ENCODE measurements at regions not wholly inside any gene's neighbourhood (a gene's known extent, or its start where the extent isn't known, plus 50 kb on each side); places are given as distances from the start of the nearest gene placed in this dataset.
A peak's percentile ranks its signal among the peaks of the same experiment; 100 is the strongest.

- no peak for DNase-seq
- Mint-ChIP-seq H3K27me3 (peaks cover 4 to 17% (median 7%) of the 10 kb centered on the region in 3 donors), H3K36me3 (no peaks in the 10 kb centered on the region), H3K4me3 (no peak overlapping the region), H3K27ac (peak overlapping the region in 1 of 6 donors; percentile 52), H3K4me1 (no peaks in the 10 kb centered on the region), H3K9me3 (peaks cover 0 to 7% (median 0%) of the 10 kb centered on the region in 7 donors)
- ATAC-seq (ENCODE audit: low read depth in 2 of 2), result no peak
Measured at GRCh38 chr4:110788302-110788701, 165.4 kb upstream of the PITX2 start.

DNA sequence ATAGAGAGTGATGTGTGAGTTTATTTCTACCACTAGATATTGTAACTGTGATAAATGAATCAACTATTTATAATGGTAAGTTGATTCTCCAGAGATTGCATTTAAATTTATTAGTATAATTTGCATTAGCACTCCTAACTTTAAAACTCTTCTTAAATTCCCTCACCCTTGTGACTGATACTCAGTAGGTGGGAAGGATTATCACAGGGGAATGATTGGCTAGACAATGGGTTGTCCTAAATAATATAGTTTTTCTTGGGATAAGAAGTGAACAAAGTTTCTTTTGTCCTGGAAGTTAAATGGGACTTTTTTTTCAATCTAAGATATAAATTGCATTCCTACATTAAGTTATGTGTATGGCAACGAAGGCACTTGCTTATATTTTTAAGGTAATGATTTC lies 169.2 kb upstream of the PITX2 start:
- no peak overlapping the region for H3K27ac Mint-ChIP-seq
- no peaks in the 10 kb centered on the region for H3K4me1 Mint-ChIP-seq

DNA sequence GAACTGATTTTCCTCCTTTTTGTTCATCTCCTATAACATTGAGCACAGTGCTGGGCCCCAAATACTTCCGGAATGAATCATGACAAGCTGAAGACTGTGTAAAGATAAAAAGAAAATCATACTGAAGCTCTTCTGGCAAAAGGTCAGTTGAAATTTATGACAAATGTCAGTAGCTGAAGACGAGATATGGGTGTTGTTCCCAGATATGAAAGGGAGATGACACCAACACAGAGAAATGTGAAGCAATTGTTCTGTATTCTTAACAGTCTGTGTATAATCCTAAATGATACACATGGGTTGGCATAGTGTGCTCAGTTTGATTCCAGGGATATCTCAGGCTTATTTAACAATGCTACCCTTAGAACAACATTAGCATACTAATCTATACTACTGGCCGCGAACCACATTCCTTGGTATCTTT lies 170.5 kb upstream of the PITX2 start:
- Mint-ChIP-seq H3K27me3 (peaks cover 4 to 12% (median 10%) of the 10 kb centered on the region in 3 donors), H3K27ac (no peak overlapping the region)
- ATAC-seq (ENCODE audit: low read depth in 2 of 2), result no peak

More for the DNA sequence above, 169.2 kb upstream of the PITX2 start:
- Mint-ChIP-seq H3K9me3 (peaks cover 0 to 5% (median 0%) of the 10 kb centered on the region in 7 donors), H3K27me3 (peaks cover 4 to 10% (median 7%) of the 10 kb centered on the region in 3 donors), H3K36me3 (no peaks in the 10 kb centered on the region), H3K4me3 (no peak overlapping the region)
- DNase-seq (no peak), ATAC-seq (ENCODE audit: low read depth in 2 of 2) (no peak)

DNA sequence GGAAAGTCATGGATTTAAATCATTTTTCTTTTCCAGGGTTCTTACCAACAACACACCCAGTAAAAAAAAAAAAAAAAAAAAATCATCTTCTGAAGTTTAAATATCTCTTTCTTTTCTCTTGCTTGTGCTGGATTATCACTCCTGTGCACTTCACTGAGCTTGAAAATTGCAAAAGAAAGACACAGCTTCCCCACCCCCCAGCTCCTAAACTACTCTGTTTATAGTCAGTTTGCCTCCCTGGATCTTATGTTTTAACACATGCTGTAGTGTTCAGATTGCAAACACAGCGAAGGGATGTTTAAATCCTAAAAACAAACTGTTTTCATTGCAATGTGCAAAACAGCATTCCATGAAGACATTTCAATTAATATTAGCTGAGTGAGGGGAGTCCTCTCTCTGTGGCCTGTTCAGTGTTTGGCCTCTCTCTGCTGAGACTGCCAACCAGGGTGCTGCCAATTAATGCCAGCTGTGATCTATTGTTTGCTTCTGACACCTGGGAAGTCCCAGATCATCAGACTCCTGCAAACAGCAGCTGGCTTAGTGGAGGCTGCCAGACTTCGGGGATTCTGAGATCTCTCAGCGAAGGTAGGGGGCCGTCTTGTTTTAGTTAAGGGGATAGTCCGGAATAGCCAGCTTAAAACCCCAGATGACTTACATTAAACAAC lies 171.1 kb upstream of the PITX2 start:
- Mint-ChIP-seq H3K36me3 (no peaks in the 10 kb centered on the region), H3K27me3 (peaks cover 1 to 12% (median 7%) of the 10 kb centered on the region in 3 donors), H3K4me1 (no peaks in the 10 kb centered on the region), H3K4me3 (no peak overlapping the region), H3K9me3 (peaks cover 0 to 3% (median under 1%) of the 10 kb centered on the region in 7 donors), H3K27ac (no peak overlapping the region)
- no peak for DNase-seq
- ATAC-seq (ENCODE audit: low read depth in 2 of 2), result no peak

More for the DNA sequence above, 170.5 kb upstream of the PITX2 start:
- H3K9me3 Mint-ChIP-seq, result peaks cover 0 to 5% (median 0%) of the 10 kb centered on the region in 7 donors
- no peak overlapping the region for H3K4me3 Mint-ChIP-seq
- H3K36me3 Mint-ChIP-seq, result no peaks in the 10 kb centered on the region
- H3K4me1 Mint-ChIP-seq, result no peaks in the 10 kb centered on the region
- DNase-seq, result no peak

GRCh38 chr4:110795971-110796370 lies 173.1 kb upstream of the PITX2 start:
- DNase-seq (no peak), ATAC-seq (ENCODE audit: low read depth in 2 of 2) (no peak)
- Mint-ChIP-seq H3K4me1 (no peaks in the 10 kb centered on the region), H3K9me3 (peaks cover 0 to 3% (median 0%) of the 10 kb centered on the region in 7 donors), H3K4me3 (no peak overlapping the region), H3K36me3 (no peaks in the 10 kb centered on the region), H3K27ac (no peak overlapping the region), H3K27me3 (peaks cover 0 to 10% (median 10%) of the 10 kb centered on the region in 3 donors)

DNA sequence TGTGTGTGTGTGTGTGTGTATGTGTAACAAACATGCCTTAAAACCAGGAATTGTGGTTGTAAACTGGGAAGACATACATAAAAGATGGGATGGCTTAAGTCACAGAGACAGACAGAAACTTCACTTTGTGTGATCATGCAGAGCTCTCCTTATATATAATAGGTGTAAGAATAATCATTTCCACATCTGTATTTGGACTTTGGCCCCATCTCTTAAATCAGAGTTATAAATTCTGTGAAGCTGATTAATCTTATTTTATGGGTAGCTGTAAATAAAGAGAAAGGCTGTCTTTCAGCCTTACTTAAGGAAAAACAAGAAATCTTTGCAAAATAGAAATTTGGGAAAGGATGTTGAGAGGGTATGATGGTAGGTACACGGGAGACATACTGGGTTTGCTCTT lies 174.6 kb upstream of the PITX2 start:
- Mint-ChIP-seq H3K4me3 (no peak overlapping the region), H3K4me1 (no peaks in the 10 kb centered on the region)
- no peak for ATAC-seq (ENCODE audit: low read depth in 2 of 2)

DNA sequence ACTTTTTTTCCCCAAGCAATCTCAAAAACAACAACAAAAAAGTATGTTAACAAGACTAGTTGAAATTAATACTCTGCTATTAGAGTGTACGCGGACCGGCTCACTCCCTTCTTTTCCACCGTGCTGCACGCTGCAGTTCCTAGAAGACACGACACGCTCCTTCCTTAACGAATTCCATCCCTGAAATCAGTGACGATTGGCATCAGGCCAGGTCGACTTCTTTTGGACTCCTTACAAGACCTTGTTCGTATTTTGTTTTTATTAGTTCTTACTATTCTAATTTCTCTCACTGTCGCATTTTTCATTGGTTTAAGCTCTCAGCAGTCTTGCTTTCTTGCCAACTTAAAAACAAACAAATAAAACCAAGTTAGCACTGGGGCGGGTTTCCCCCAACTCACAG lies 175.8 kb upstream of the PITX2 start:
- Mint-ChIP-seq H3K9me3 (peaks cover 0 to 4% (median 0%) of the 10 kb centered on the region in 7 donors), H3K36me3 (no peaks in the 10 kb centered on the region), H3K4me3 (no peak overlapping the region), H3K27me3 (peaks cover 0 to 10% (median 10%) of the 10 kb centered on the region in 3 donors), H3K4me1 (no peaks in the 10 kb centered on the region), H3K27ac (no peak overlapping the region)
- DNase-seq (no peak), ATAC-seq (ENCODE audit: low read depth in 2 of 2) (no peak)

More for the DNA sequence above, 174.6 kb upstream of the PITX2 start:
- Mint-ChIP-seq H3K27ac (no peak overlapping the region), H3K36me3 (no peaks in the 10 kb centered on the region), H3K9me3 (peaks cover 0 to 4% (median 0%) of the 10 kb centered on the region in 7 donors), H3K27me3 (peaks cover 0 to 10% (median 10%) of the 10 kb centered on the region in 3 donors)
- no peak for DNase-seq

DNA sequence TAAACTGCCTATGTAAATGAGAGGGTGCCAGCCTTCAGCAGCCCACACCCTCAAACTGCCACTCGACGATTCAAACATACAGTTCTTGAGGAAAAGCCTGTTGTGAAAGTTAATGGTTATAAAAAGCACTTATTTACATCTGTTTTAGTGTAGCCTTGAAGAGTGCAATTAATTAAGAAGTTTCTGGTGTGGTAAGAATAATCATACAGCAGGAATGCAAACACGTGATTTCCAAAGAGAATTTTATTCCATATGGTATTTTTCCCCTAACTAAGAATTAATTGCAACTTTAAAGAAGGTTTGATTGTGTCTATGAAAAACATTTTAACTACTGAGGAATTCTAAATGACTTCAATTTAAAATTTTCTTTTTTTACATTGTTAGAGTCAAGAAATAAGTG lies 176.3 kb upstream of the PITX2 start:
- DNase-seq (no peak), ATAC-seq (ENCODE audit: low read depth in 2 of 2) (no peak)
- H3K27ac Mint-ChIP-seq, result no peak overlapping the region
- H3K9me3 Mint-ChIP-seq, result peaks cover 0 to 4% (median 0%) of the 10 kb centered on the region in 7 donors
- H3K4me3 Mint-ChIP-seq, result no peak overlapping the region
- H3K27me3 Mint-ChIP-seq, result peaks cover 0 to 10% (median 10%) of the 10 kb centered on the region in 3 donors
- no peaks in the 10 kb centered on the region for H3K4me1 Mint-ChIP-seq
- no peaks in the 10 kb centered on the region for H3K36me3 Mint-ChIP-seq

DNA sequence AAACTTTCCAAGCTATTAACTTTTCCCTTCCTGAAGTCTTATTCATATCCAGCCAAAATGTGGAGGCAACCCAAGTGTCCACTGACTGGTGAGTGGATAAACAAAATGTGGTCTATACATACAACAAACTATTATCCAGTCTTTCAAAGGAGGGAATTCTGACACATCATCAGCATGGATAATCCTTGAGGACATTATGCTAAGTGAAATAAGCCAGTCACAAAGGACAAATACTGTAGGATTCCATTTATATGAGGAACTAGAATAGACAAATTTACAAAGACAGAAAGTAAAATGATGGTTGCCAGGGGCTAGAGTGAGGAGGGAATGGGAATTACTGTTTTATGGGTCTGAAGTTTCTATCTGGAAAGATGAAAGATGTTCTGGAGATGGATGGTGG lies 178.7 kb upstream of the PITX2 start:
- H3K27ac Mint-ChIP-seq, result no peak overlapping the region

GRCh38 chr4:110808351-110808878 lies 185.5 kb upstream of the PITX2 start:
- no peaks in the 10 kb centered on the region for H3K36me3 Mint-ChIP-seq
- ATAC-seq (ENCODE audit: low read depth in 2 of 2), result no peak
- no peaks in the 10 kb centered on the region for H3K4me1 Mint-ChIP-seq
- H3K4me3 Mint-ChIP-seq, result no peak overlapping the region
- no peaks in the 10 kb centered on the region for H3K27me3 Mint-ChIP-seq
- no peaks in the 10 kb centered on the region for H3K9me3 Mint-ChIP-seq
- no peak for DNase-seq
- H3K27ac Mint-ChIP-seq, result no peak overlapping the region

More for the DNA sequence above, 178.7 kb upstream of the PITX2 start:
- H3K9me3 Mint-ChIP-seq, result peaks cover 0 to 4% (median 0%) of the 10 kb centered on the region in 7 donors
- DNase-seq, result no peak
- no peaks in the 10 kb centered on the region for H3K36me3 Mint-ChIP-seq
- H3K27me3 Mint-ChIP-seq, result peaks cover 0 to 10% (median 10%) of the 10 kb centered on the region in 3 donors
- no peak overlapping the region for H3K4me3 Mint-ChIP-seq
- no peaks in the 10 kb centered on the region for H3K4me1 Mint-ChIP-seq
- no peak for ATAC-seq (ENCODE audit: low read depth in 2 of 2)

DNA sequence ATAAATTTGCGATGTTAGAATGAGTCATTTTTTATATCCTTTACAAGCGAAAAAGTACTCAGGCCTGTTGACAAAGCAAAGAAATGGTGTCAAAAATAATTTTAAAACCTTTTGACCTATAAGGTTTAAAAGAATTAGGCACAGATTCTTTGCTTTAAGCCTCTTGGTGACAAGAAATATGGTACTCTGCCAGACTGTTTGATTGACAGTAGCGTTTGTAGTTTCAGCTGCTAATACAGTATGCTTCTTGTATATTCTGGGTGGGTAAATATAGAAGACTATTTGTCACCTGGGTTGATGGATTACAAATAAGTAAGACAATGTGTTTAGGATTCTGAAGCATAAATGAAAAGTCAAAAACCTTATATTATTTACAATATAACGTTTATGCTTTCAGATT lies 193.1 kb upstream of the PITX2 start:
- no peaks in the 10 kb centered on the region for H3K4me1 Mint-ChIP-seq
- no peak for DNase-seq
- no peak overlapping the region for H3K27ac Mint-ChIP-seq
- no peak for ATAC-seq (ENCODE audit: low read depth in 2 of 2)
- no peaks in the 10 kb centered on the region for H3K27me3 Mint-ChIP-seq
- no peaks in the 10 kb centered on the region for H3K36me3 Mint-ChIP-seq
- no peak overlapping the region for H3K4me3 Mint-ChIP-seq
- peaks cover 0 to 4% (median 0%) of the 10 kb centered on the region in 7 donors for H3K9me3 Mint-ChIP-seq

DNA sequence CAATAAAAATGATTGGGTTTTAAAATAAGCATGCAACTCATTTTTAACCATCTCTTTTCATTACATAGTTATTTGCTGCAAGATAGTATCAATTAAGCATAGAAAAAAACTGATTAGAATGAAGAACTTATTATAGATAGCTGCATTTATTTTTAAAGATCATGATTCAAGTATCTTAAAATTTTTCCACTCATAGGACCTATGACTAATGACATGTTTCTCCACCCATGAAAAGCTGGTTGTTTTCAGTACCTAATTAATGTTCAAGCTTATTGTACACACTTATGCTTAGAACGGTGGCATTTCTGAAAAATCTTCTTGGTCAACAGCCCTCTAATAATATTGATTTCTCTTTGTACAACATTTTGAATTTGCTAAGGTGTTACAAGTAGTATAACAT lies 193.5 kb upstream of the PITX2 start:
- no peaks in the 10 kb centered on the region for H3K27me3 Mint-ChIP-seq

DNA sequence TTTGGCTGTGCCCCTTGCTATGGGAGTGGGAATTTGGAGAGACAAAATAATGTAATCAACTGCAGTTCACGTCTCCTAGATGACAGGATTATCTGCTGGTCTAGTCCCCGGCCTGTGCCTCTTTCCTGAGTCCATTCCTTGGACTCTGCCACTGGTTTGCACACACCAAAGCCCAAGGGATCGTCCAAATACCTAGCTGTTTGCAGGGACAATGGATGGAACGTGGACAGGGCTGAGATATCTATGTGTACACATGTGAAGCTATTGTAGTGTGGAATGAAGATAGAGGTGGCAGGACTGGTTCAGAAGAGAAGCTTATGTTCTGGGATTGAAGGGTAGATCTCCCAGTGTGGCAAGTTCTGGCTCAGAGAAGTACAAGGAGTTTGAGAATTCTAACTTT lies 198.3 kb upstream of the PITX2 start:
- Mint-ChIP-seq H3K36me3 (no peaks in the 10 kb centered on the region), H3K4me3 (no peak overlapping the region), H3K4me1 (no peaks in the 10 kb centered on the region), H3K27ac (no peak overlapping the region), H3K27me3 (no peaks in the 10 kb centered on the region), H3K9me3 (peaks cover 0 to 4% (median 2%) of the 10 kb centered on the region in 7 donors)
- ATAC-seq (ENCODE audit: low read depth in 2 of 2) (no peak), DNase-seq (no peak)

More for the DNA sequence above, 193.5 kb upstream of the PITX2 start:
- Mint-ChIP-seq H3K4me1 (no peaks in the 10 kb centered on the region), H3K36me3 (no peaks in the 10 kb centered on the region), H3K9me3 (peaks cover 0 to 4% (median 0%) of the 10 kb centered on the region in 7 donors), H3K4me3 (no peak overlapping the region), H3K27ac (no peak overlapping the region)
- DNase-seq (no peak), ATAC-seq (ENCODE audit: low read depth in 2 of 2) (no peak)

DNA sequence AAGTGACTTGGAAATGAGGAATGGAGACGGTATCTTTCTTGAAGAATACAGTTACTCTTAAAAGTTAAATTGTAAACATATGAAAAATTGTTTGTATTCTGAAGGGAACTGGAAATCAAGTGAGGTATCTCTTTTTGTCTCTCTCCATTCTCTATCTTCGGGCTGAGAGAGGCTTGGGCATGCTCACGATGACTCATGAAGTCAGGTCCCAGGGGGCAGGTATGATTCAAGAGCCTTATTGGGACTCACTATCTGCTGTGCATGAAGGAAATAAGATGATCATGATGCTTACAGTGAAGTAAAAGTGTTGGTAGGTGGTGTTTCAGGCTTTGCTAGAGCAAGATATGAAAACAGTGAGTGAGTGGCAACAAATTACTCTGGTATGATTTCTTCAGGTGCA lies 200.4 kb upstream of the PITX2 start:
- Mint-ChIP-seq H3K27ac (no peak overlapping the region), H3K27me3 (no peaks in the 10 kb centered on the region), H3K9me3 (peaks cover 0 to 7% (median 2%) of the 10 kb centered on the region in 7 donors), H3K4me3 (no peak overlapping the region), H3K36me3 (no peaks in the 10 kb centered on the region), H3K4me1 (no peaks in the 10 kb centered on the region)
- ATAC-seq (ENCODE audit: low read depth in 2 of 2), result no peak
- no peak for DNase-seq

All from naive B cell (primary cell).